HL-60/S4 treated with phorbol 12-myristate 13-acetate at 8.2 ng/mL for 4 days and 3 days (cell line): ENCODE measurements at regions not wholly inside any gene's neighbourhood (a gene's known extent, or its start where the extent isn't known, plus 50 kb on each side); places are given as distances from the start of the nearest gene placed in this dataset.

Experiments
- in situ Hi-C: fragments of 300-500 bp; cut with MboI; formaldehyde crosslinking; loops from 2 replicates; pipeline ENCODE4 v1.15.0; 2022; ENCODE audit warnings: low sequenced_read_pairs

- in situ Hi-C loops, result no loop called here
These were observed 90.1 kb downstream of the NCOR2 start for GRCh38 chr12:124477107-124477915.

- in situ Hi-C loops, result no loop called here
These were observed 91.4 kb downstream of the NCOR2 start for GRCh38 chr12:124476011-124476400.

- in situ Hi-C loops, result no loop called here
These were observed 92.0 kb downstream of the NCOR2 start for GRCh38 chr12:124475295-124476010.

- in situ Hi-C loops, result loop anchor here (25.0 kb wide), 1 partner anchor 288 kb away; no protein-coding TSS in a partner anchor
These were observed 92.7 kb downstream of the NCOR2 start for GRCh38 chr12:124474709-124475108.

- in situ Hi-C loops, result loop anchor here (25.0 kb wide), 1 partner anchor 290 kb away; no protein-coding TSS in a partner anchor
These were observed 94.6 kb downstream of the NCOR2 start for GRCh38 chr12:124472690-124473279.

- in situ Hi-C loops, result loop anchor here (25.0 kb wide), 1 partner anchor 290 kb away; no protein-coding TSS in a partner anchor
These were observed 95.6 kb downstream of the NCOR2 start for GRCh38 chr12:124471828-124472227.

- in situ Hi-C loops, result loop anchor here (25.0 kb wide), 1 partner anchor 291 kb away; no protein-coding TSS in a partner anchor
These were observed 96.6 kb downstream of the NCOR2 start for GRCh38 chr12:124470806-124471205.

- in situ Hi-C loops, result loop anchor here (25.0 kb wide), 1 partner anchor 292 kb away; no protein-coding TSS in a partner anchor
These were observed 97.3 kb downstream of the NCOR2 start for GRCh38 chr12:124470139-124470538.

- in situ Hi-C loops, result loop anchor here (25.0 kb wide), 1 partner anchor 293 kb away; no protein-coding TSS in a partner anchor
These were observed 98.1 kb downstream of the NCOR2 start for GRCh38 chr12:124469193-124469888.

GRCh38 chr12:124467549-124467948 lies 99.9 kb downstream of the NCOR2 start:
- in situ Hi-C loops, result loop anchor here (25.0 kb wide), 1 partner anchor 295 kb away; no protein-coding TSS in a partner anchor

GRCh38 chr12:124466216-124467128 lies 100.9 kb downstream of the NCOR2 start:
- in situ Hi-C loops, result loop anchor here (25.0 kb wide), 1 partner anchor 296 kb away; no protein-coding TSS in a partner anchor

- in situ Hi-C loops, result loop anchor here (25.0 kb wide), 1 partner anchor 297 kb away; no protein-coding TSS in a partner anchor
These were observed 101.9 kb downstream of the NCOR2 start for GRCh38 chr12:124465473-124465872.

- in situ Hi-C loops, result loop anchor here (25.0 kb wide), 1 partner anchor 297 kb away; no protein-coding TSS in a partner anchor
These were observed 102.6 kb downstream of the NCOR2 start for GRCh38 chr12:124464830-124465229.

- in situ Hi-C loops, result loop anchor here (25.0 kb wide), 1 partner anchor 298 kb away; no protein-coding TSS in a partner anchor
These were observed 103.3 kb downstream of the NCOR2 start for GRCh38 chr12:124464062-124464461.

GRCh38 chr12:124463341-124463921 lies 104.0 kb downstream of the NCOR2 start:
- in situ Hi-C loops, result loop anchor here (25.0 kb wide), 1 partner anchor 299 kb away; no protein-coding TSS in a partner anchor

GRCh38 chr12:124462750-124463149 lies 104.7 kb downstream of the NCOR2 start:
- in situ Hi-C loops, result loop anchor here (25.0 kb wide), 1 partner anchor 300 kb away; no protein-coding TSS in a partner anchor

- in situ Hi-C loops, result loop anchor here (25.0 kb wide), 1 partner anchor 300 kb away; no protein-coding TSS in a partner anchor
These were observed 105.4 kb downstream of the NCOR2 start for GRCh38 chr12:124461851-124462623.

- in situ Hi-C loops, result loop anchor here (25.0 kb wide), 1 partner anchor 301 kb away; no protein-coding TSS in a partner anchor
These were observed 106.2 kb downstream of the NCOR2 start for GRCh38 chr12:124461241-124461673.
